SK-N-SH (cell line): ENCODE measurements at regions not wholly inside any gene's neighbourhood (a gene's known extent, or its start where the extent isn't known, plus 50 kb on each side); places are given as distances from the start of the nearest gene placed in this dataset.

Experiments
- CTCF ChIA-PET: fragments of 300-600, 350-600 bp; formaldehyde crosslinking; extraction: SDS; loops from one replicate; lab custom pipeline; 2021; lab: Yijun Ruan, JAX
- POLR2A ChIA-PET: fragments of 350-600 bp; sonication (Branson Sonifier 250); formaldehyde crosslinking; extraction: SDS; loops from one replicate; lab custom pipeline; 2020; ENCODE audit warnings: antibody characterized with exemption, inconsistent platforms; lab: Yijun Ruan, JAX
- DNase-seq: peaks from one replicate; pipeline ENCODE4 v3.0.0; 2012
- H2AFZ ChIP-seq: fragments of 200-600 bp; sonication (generic); 2 replicates; pipeline ENCODE4 v1.8.1; 2016; ENCODE audit warnings: antibody characterized with exemption, mild to moderate bottlenecking, low read depth
- H3F3A ChIP-seq: fragments of 200-600 bp; sonication (generic); replicated peaks from 2 replicates; pipeline ENCODE3; 2016; ENCODE audit warnings: antibody characterized with exemption, mild to moderate bottlenecking; ENCODE audit not compliant: insufficient read depth
- H3K27ac ChIP-seq, 2 experiments: fragments of 200-500 bp in 1 of 2; fragments of 200-600 bp in 1 of 2; sonication (Bioruptor generic) in 1 of 2; sonication (generic), shearing (Covaris generic) in 1 of 2; 2 replicates each; pipeline versions ENCODE4 v1.5.1 to v1.6.1; 2014 to 2016; ENCODE audit warnings: low read depth in 2 of 2, inconsistent platforms in 1 of 2, low read length in 1 of 2, mild to moderate bottlenecking in 1 of 2, mixed read lengths in 1 of 2
- H3K27me3 ChIP-seq: fragments of 200-600 bp; sonication (generic), shearing (Covaris generic); 2 replicates; pipeline ENCODE4 v1.6.1; 2016; ENCODE audit warnings: mixed run types; ENCODE audit not compliant: insufficient read depth
- H3K36me3 ChIP-seq, 2 experiments: fragments of 200-500 bp in 1 of 2; fragments of 200-600 bp in 1 of 2; sonication (Bioruptor generic) in 1 of 2; sonication (generic) in 1 of 2; replicated peaks in 1 of 2; 2 replicates each; pipeline versions ENCODE3 to v1.5.1; 2014 to 2016; ENCODE audit warnings: low read length in 1 of 2, mild to moderate bottlenecking in 1 of 2; ENCODE audit not compliant: insufficient read depth in 2 of 2, control insufficient read depth in 1 of 2
- H3K4me1 ChIP-seq, 2 experiments: fragments of 200-500 bp in 1 of 2; fragments of 200-600 bp in 1 of 2; sonication (Bioruptor generic) in 1 of 2; sonication (generic), shearing (Covaris generic) in 1 of 2; 2 replicates each; pipeline versions ENCODE4 v1.5.1 to v1.6.1; 2014 to 2016; ENCODE audit warnings: low read depth in 1 of 2, low read length in 1 of 2, mixed run types in 1 of 2; ENCODE audit not compliant: insufficient read depth in 2 of 2, control insufficient read depth in 1 of 2
- H3K4me2 ChIP-seq: fragments of 200-600 bp; sonication (generic), shearing (Covaris generic); 2 replicates; pipeline ENCODE4 v1.6.1; 2017; ENCODE audit warnings: mixed run types
- H3K4me3 ChIP-seq, 2 experiments: fragments of 200-500 bp in 1 of 2; fragments of 200-600 bp in 1 of 2; sonication (Bioruptor generic) in 1 of 2; sonication (generic), shearing (Covaris generic) in 1 of 2; 2 replicates each; pipeline versions ENCODE4 v1.5.1 to v1.8.1; 2014 to 2016; ENCODE audit warnings: low read depth in 2 of 2, inconsistent platforms in 1 of 2, low read length in 1 of 2, mild to moderate bottlenecking in 1 of 2, mixed read lengths in 1 of 2, moderate library complexity in 1 of 2
- H3K79me2 ChIP-seq: fragments of 200-600 bp; sonication (generic); 2 replicates; pipeline ENCODE4 v1.8.1; 2017; ENCODE audit warnings: mild to moderate bottlenecking; ENCODE audit not compliant: insufficient read depth
- H3K9ac ChIP-seq: fragments of 200-600 bp; sonication (generic); 2 replicates; pipeline ENCODE4 v1.6.1; 2017; ENCODE audit warnings: mixed run types
- H3K9me2 ChIP-seq: fragments of 200-600 bp; sonication (generic); 2 replicates; pipeline ENCODE4 v1.6.1; 2017; ENCODE audit warnings: mixed run types
- H3K9me3 ChIP-seq: fragments of 200-600 bp; sonication (generic); 2 replicates; pipeline ENCODE4 v1.6.1; 2017; ENCODE audit warnings: mixed run types, mild to moderate bottlenecking, moderate library complexity
- H4K20me1 ChIP-seq: fragments of 200-600 bp; sonication (generic); 2 replicates; pipeline ENCODE4 v1.6.1; 2017; ENCODE audit warnings: mild to moderate bottlenecking, mixed run types; ENCODE audit not compliant: insufficient read depth
- CHD2 ChIP-seq: fragments of 150-350 bp; IDR thresholded peaks from 2 replicates; pipeline ENCODE4 v1.6.1; 2018; ENCODE audit warnings: low read length; ENCODE audit not compliant: partially characterized antibody
- ELF1 ChIP-seq: IDR thresholded peaks from 2 replicates; pipeline ENCODE4 v1.4.0; 2012
- EP300 ChIP-seq, 2 experiments: IDR thresholded peaks; 2 replicates each; pipeline versions ENCODE4 v1.4.0 to v1.6.1; 2012; ENCODE audit warnings: borderline replicate concordance in 1 of 2, low read depth in 1 of 2, low read length in 1 of 2
- EZH2phosphoT487 ChIP-seq: fragments of 200-600 bp; sonication (generic); IDR thresholded peaks from 2 replicates; pipeline ENCODE4 v1.6.1; 2017; ENCODE audit warnings: low read depth, mixed run types, mild to moderate bottlenecking, antibody characterized with exemption, moderate library complexity, borderline replicate concordance
- GABPA ChIP-seq: IDR thresholded peaks from 2 replicates; pipeline ENCODE4 v1.4.0; 2012; ENCODE audit warnings: low read depth, mild to moderate bottlenecking
- JUND ChIP-seq: IDR thresholded peaks from 2 replicates; pipeline ENCODE4 v1.4.0; 2012
- MEF2A ChIP-seq: IDR thresholded peaks from 2 replicates; pipeline ENCODE4 v1.4.0; 2012; ENCODE audit warnings: low read depth, borderline replicate concordance
- NFIC ChIP-seq: IDR thresholded peaks from 2 replicates; pipeline ENCODE4 v1.4.0; 2012; ENCODE audit warnings: borderline replicate concordance
- RCOR1 ChIP-seq: fragments of 150-350 bp; IDR thresholded peaks from 2 replicates; pipeline ENCODE4 v1.6.1; 2017; ENCODE audit warnings: antibody characterized with exemption, low read length
- RXRA ChIP-seq: IDR thresholded peaks from 2 replicates; pipeline ENCODE4 v1.4.0; 2012; ENCODE audit warnings: low read depth, mild to moderate bottlenecking, borderline replicate concordance
- SMC3 ChIP-seq: IDR thresholded peaks from 2 replicates; pipeline ENCODE4 v1.6.1; 2012; ENCODE audit warnings: low read depth, low read length, improper control_type of control experiment
- TAF1 ChIP-seq: IDR thresholded peaks from 2 replicates; pipeline ENCODE4 v1.6.1; 2012; ENCODE audit warnings: low read depth, mild to moderate bottlenecking, low read length, moderate library complexity, borderline replicate concordance
- TCF12 ChIP-seq: IDR thresholded peaks from 2 replicates; pipeline ENCODE4 v1.4.0; 2012
- TEAD4 ChIP-seq: IDR thresholded peaks from 2 replicates; pipeline ENCODE4 v1.4.0; 2012; ENCODE audit warnings: mild to moderate bottlenecking, borderline replicate concordance; ENCODE audit not compliant: insufficient read depth
- WGBS: methylation state at CpG from one replicate; pipeline ENCODE4 v1.1.6; 2017; ENCODE audit warnings: low lambda C conversion rate; 5-methylcytosine and 5-hydroxymethylcytosine counted together
- TF ChIP-seq, protein P1 (sequence below): IDR thresholded peaks from 2 replicates; pipeline ENCODE4 v1.4.0; 2012; ENCODE audit warnings: low read depth, borderline replicate concordance
- TF ChIP-seq, protein P2 (sequence below): IDR thresholded peaks from 2 replicates; pipeline ENCODE4 v1.6.1; 2012; ENCODE audit warnings: mild to moderate bottlenecking, low read depth, low read length, moderate library complexity
- TF ChIP-seq, protein P3 (sequence below): fragments of 150-350 bp; IDR thresholded peaks from 2 replicates; pipeline ENCODE4 v1.6.1; 2016; ENCODE audit warnings: mild to moderate bottlenecking, low read depth, low read length
- TF ChIP-seq, protein P4 (sequence below): IDR thresholded peaks from 2 replicates; pipeline ENCODE4 v1.4.0; 2012; ENCODE audit warnings: low read depth, borderline replicate concordance

DNA sequence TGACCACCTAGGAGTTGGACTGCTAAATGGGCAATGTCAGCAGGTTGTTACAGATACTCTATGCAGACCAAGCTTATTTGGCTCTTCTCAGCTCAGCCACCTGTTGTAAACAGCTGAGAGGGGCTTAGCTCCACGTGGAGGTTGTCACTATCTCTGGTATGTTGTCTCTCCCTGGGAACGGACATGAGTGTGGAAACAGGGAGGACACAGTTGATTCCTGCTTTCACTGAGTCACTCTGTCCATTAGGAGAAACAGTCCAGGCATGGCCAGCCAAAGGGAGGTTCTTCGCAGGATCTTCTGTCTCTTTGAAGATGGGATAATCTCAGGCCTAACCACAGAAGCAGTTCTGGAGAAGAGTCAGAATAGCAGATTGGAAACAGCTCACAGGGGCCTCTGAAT lies 121.2 kb downstream of the PALM2AKAP2 start:
- Histone ChIP-seq H2AFZ (no peak overlapping the region), H3K4me1 (peaks cover 3 to 8% of the 10 kb centered on the region in 2 experiments; a peak in 2 of 4 replicates), H3F3A (no peaks in the 10 kb centered on the region), H3K79me2 (peaks cover 23% of the 10 kb centered on the region), H3K9me3 (no peaks in the 10 kb centered on the region), H3K4me3 (no peak overlapping the region), H3K27ac (no peak overlapping the region; a peak in 1 of 4 replicates), H3K4me2 (no peak overlapping the region), H3K27me3 (no peaks in the 10 kb centered on the region), H3K9me2 (no peaks in the 10 kb centered on the region), H4K20me1 (peaks cover 5% of the 10 kb centered on the region; the same call in 1 of the 2 replicates), H3K36me3 (no peaks in the 10 kb centered on the region), H3K9ac (no peak overlapping the region)
- no peak for DNase-seq
- POLR2A ChIA-PET, result no interaction called here
- no peak for TF ChIP-seq RCOR1
- no peak for TF ChIP-seq MEF2A
- TF ChIP-seq TAF1, result no peak
- no peak for TF ChIP-seq SMC3
- no peak for TF ChIP-seq EZH2phosphoT487
- TF ChIP-seq, protein P1, sequence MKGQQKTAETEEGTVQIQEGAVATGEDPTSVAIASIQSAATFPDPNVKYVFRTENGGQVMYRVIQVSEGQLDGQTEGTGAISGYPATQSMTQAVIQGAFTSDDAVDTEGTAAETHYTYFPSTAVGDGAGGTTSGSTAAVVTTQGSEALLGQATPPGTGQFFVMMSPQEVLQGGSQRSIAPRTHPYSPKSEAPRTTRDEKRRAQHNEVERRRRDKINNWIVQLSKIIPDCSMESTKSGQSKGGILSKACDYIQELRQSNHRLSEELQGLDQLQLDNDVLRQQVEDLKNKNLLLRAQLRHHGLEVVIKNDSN, result no peak
- TF ChIP-seq, protein P2, sequence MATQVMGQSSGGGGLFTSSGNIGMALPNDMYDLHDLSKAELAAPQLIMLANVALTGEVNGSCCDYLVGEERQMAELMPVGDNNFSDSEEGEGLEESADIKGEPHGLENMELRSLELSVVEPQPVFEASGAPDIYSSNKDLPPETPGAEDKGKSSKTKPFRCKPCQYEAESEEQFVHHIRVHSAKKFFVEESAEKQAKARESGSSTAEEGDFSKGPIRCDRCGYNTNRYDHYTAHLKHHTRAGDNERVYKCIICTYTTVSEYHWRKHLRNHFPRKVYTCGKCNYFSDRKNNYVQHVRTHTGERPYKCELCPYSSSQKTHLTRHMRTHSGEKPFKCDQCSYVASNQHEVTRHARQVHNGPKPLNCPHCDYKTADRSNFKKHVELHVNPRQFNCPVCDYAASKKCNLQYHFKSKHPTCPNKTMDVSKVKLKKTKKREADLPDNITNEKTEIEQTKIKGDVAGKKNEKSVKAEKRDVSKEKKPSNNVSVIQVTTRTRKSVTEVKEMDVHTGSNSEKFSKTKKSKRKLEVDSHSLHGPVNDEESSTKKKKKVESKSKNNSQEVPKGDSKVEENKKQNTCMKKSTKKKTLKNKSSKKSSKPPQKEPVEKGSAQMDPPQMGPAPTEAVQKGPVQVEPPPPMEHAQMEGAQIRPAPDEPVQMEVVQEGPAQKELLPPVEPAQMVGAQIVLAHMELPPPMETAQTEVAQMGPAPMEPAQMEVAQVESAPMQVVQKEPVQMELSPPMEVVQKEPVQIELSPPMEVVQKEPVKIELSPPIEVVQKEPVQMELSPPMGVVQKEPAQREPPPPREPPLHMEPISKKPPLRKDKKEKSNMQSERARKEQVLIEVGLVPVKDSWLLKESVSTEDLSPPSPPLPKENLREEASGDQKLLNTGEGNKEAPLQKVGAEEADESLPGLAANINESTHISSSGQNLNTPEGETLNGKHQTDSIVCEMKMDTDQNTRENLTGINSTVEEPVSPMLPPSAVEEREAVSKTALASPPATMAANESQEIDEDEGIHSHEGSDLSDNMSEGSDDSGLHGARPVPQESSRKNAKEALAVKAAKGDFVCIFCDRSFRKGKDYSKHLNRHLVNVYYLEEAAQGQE, result no peak
- no peak for TF ChIP-seq GABPA
- TF ChIP-seq RXRA, result no peak
- no peak for TF ChIP-seq CHD2
- TF ChIP-seq TCF12, result no peak
- TF ChIP-seq NFIC, result no peak
- TF ChIP-seq TEAD4, result no peak
- no peak for TF ChIP-seq JUND
- TF ChIP-seq ELF1, result no peak
- no peak for TF ChIP-seq EP300 (IDR thresholded peaks at IDR 0.05; ENCODE audit: borderline replicate concordance in 1 of 2, low read depth in 1 of 2, low read length in 1 of 2)
- TF ChIP-seq, protein P3, sequence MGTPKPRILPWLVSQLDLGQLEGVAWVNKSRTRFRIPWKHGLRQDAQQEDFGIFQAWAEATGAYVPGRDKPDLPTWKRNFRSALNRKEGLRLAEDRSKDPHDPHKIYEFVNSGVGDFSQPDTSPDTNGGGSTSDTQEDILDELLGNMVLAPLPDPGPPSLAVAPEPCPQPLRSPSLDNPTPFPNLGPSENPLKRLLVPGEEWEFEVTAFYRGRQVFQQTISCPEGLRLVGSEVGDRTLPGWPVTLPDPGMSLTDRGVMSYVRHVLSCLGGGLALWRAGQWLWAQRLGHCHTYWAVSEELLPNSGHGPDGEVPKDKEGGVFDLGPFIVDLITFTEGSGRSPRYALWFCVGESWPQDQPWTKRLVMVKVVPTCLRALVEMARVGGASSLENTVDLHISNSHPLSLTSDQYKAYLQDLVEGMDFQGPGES, result no peak
- TF ChIP-seq, protein P4, sequence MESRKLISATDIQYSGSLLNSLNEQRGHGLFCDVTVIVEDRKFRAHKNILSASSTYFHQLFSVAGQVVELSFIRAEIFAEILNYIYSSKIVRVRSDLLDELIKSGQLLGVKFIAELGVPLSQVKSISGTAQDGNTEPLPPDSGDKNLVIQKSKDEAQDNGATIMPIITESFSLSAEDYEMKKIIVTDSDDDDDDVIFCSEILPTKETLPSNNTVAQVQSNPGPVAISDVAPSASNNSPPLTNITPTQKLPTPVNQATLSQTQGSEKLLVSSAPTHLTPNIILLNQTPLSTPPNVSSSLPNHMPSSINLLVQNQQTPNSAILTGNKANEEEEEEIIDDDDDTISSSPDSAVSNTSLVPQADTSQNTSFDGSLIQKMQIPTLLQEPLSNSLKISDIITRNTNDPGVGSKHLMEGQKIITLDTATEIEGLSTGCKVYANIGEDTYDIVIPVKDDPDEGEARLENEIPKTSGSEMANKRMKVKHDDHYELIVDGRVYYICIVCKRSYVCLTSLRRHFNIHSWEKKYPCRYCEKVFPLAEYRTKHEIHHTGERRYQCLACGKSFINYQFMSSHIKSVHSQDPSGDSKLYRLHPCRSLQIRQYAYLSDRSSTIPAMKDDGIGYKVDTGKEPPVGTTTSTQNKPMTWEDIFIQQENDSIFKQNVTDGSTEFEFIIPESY, result no peak
- WGBS, result 49% methylated on average over 3 of the region's 3 CpGs
- CTCF ChIA-PET, result interaction anchor here (1.4 to 9.3 kb wide), 4 partner anchors 35 to 251 kb away, joined by 3 to 179 read pairs (median 4); no protein-coding TSS in a partner anchor
